Astrocyte (in vitro differentiated cells and primary cell): ENCODE measurements at regions not wholly inside any gene's neighbourhood (a gene's known extent, or its start where the extent isn't known, plus 50 kb on each side); places are given as distances from the start of the nearest gene placed in this dataset.
"Not testable (repeated sequence)": the region's sequence is repeated elsewhere in the genome, so short reads cannot be mapped to it uniquely, and the experiment has no call there.

ENCODE experiments used
- CTCF ChIP-seq: IDR thresholded peaks from 2 replicates; pipeline ENCODE4 v1.5.1; 2011; ENCODE audit warnings: low read depth, mild to moderate bottlenecking, inconsistent platforms, low read length, moderate library complexity; ENCODE audit not compliant: insufficient read depth
- EZH2 ChIP-seq: IDR thresholded peaks from 2 replicates; pipeline ENCODE4 v1.6.1; 2012; ENCODE audit warnings: mild to moderate bottlenecking, low read length, inconsistent platforms; ENCODE audit not compliant: insufficient read depth

- TF ChIP-seq CTCF, EZH2: not testable (repeated sequence)
These were observed 4388.0 kb upstream of the TPTE start for GRCh38 chr21:6133373-6133772.
